ENCODE measurements at regions not wholly inside any gene's neighbourhood (a gene's known extent, or its start where the extent isn't known, plus 50 kb on each side); places are given as distances from the start of the nearest gene placed in this dataset.

GRCh38 chr15:29959384-29960137 is 123.2 kb upstream of the GOLGA8J start:
- FAIRE-seq (no peak), DNase-seq (ENCODE audit: insufficient read length, low spot score) (no peak)

DNA sequence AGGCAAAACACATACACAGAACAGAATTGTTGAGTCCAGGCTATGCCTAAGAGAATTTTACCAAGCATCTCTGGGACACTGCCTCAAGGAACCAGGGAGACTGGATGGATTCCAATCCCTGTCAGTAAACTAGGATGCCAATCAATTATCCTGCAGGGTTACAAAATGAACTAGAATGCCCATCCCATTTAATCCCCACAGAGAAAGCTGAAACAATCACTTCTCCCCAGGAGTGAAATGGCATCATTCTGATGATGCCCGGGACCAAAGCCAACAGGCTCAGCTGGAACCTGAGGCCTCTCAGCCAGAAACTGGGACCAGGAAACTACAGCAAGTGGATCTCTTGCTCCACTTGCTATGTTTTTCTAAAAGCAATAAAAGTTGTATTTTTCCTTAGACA is 130.0 kb upstream of the TJP1 start:
- no peak for FAIRE-seq
- DNase-seq (ENCODE audit: insufficient read length, low spot score) = no peak

DNA sequence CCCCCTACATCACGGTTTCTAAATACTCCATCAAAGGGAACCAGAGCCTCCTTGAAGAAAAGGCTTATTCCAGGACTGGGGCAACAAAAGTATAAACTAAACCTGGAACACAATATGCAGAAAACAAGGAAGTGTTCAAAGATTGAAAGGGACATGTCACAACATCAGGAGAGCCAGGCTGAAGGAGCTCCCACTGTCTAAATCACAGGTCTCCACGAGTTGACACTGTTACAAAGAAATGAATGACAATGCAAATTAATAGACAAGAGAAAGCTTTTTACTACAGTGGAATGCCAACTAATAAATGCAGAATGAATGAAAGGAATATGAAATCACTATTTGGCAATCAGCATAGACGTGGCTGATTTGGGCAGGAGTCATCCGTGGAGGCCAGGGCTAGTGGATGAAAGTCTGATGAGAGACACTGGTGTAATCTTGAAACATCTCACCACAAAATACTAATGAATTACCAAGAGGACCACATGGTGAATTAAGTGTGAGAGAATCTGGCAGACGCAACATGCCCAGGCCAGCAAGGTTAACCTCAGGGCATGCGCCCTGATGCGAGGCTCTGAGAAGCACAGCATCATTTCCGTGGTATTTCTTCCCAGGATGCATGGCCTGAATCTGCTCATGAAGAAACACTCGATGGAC is 123.8 kb upstream of the TJP1 start:
- FAIRE-seq = no peak

GRCh38 chr15:29944925-29945324 is 122.7 kb upstream of the TJP1 start:
- FAIRE-seq (no peak), DNase-seq (ENCODE audit: insufficient read length, low spot score) (no peak)

More for the DNA sequence above, 123.8 kb upstream of the TJP1 start:
- no peak for DNase-seq (ENCODE audit: insufficient read length, low spot score)

DNA sequence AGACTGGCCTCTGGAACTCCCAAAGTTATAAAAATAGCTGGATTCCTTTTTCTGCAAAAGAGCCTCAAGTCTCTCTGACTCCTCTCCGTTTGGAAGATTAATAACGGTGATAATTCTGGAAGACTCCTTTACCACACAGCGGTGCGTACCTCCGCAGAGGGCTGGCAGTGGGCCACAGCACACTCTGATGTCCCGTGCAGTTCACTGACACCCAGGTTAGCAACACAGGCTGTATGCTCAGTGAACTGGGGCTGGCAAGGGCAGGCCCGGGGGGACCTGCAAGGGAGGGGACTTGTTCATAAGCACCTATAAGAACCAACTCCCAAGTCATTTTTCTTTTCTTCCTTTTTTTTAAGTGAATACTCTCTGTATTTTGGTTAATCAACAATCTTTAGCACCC is 120.3 kb upstream of the TJP1 start:
- DNase-seq (ENCODE audit: insufficient read length, low spot score) = no peak
- FAIRE-seq = no peak

GRCh38 chr15:29942143-29942542 is 119.9 kb upstream of the TJP1 start:
- FAIRE-seq (no peak), DNase-seq (ENCODE audit: insufficient read length, low spot score) (no peak)

GRCh38 chr15:29939404-29939803 is 117.1 kb upstream of the TJP1 start:
- FAIRE-seq = no peak
- DNase-seq (ENCODE audit: insufficient read length, low spot score) = no peak

DNA sequence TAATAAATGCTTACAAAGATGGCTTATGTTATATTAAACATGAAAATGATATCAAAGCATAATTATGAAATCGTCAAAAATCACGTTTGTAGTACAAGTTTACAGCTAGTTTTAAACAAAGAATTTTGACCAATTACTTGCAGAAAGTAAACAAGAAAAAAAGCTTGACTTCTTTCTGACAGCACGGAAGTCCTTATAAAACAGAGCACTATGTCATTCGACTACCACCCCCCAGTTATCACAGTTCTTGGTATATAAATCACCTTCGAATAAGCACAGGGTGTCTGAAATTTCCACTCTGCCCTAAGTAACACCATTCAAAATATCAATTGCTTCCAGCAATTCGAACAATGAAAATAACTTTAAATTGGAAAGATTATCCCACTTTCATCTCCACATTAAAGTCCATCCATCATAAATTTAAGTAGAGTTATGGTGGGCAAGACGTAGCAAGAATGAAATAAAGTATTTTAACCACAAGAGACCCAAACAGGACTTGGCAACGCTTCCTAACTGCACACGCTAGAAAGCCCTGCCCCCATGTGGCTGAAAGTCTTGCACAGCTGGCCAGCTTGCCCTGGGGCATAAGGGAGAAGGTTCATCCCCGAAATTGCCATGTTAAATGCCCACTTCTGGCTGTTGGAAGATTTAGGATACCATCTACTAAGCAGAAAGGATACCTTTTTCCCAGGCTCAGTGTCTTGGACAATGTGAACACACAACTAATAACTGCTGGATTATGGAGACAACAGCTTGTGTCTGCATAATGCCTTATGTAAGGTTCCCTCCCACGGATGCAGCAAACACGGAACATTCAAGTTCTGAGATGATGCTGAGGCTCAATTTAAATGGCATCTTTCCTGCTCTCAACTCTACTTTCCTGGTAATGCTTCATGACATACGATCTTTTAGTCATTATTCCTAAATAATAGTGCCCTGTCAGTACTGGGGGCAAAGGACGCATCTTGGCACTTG is 116.4 kb upstream of the TJP1 start:
- FAIRE-seq = peak; percentile 64
- DNase-seq (ENCODE audit: insufficient read length, low spot score) = no peak

DNA sequence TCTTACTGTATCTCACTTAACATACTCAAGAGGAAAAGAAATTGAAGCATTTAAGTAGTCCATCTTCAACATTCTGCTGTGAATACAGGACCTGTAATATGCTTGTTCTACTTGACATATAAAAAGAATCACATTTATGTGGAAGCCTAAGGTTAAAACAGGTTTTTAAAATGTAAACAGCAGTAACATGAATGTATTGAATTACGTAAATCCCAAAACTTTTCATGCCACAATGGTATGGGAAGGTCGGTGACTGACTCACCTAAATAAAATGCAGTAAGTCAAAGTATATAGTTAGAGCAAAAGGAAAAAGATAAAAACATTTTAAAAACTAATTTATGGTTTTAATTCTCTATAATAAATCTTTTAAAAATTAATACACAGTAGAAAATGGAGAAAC is 115.7 kb upstream of the TJP1 start:
- DNase-seq (ENCODE audit: insufficient read length, low spot score) = no peak
- FAIRE-seq = no peak

DNA sequence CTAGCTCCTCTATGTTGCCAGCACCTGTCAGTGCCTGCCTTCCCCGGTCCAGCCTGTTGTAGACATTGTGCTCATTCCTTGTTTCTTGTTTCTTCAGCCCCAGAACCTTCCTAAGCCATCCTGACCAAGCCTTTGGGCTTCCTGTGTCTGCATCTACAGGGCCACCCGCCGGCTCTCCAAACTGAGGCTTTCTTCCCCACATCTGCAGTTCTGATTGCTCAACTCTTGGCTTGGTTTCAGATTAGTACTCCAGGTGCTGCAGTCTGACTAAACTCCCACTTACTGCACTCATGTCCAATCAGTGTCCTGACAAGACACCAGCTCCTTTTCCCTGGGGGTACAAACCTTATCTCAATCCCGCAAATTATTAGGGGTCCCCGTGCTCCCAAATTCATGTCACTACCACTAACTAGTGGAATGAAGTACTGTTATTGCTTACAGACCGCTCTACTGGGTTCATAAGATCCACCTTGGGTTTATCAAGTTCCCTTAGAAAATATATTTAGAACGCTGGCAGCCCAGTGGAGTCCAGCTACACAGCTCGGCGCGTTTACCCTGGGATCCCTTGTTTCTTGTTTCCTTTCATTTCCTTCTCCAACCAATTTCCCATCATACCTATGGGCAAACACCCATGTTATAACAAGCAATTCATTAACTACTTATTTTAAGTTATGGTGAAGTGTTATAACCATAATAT is 114.2 kb upstream of the TJP1 start:
- FAIRE-seq = no peak

DNA sequence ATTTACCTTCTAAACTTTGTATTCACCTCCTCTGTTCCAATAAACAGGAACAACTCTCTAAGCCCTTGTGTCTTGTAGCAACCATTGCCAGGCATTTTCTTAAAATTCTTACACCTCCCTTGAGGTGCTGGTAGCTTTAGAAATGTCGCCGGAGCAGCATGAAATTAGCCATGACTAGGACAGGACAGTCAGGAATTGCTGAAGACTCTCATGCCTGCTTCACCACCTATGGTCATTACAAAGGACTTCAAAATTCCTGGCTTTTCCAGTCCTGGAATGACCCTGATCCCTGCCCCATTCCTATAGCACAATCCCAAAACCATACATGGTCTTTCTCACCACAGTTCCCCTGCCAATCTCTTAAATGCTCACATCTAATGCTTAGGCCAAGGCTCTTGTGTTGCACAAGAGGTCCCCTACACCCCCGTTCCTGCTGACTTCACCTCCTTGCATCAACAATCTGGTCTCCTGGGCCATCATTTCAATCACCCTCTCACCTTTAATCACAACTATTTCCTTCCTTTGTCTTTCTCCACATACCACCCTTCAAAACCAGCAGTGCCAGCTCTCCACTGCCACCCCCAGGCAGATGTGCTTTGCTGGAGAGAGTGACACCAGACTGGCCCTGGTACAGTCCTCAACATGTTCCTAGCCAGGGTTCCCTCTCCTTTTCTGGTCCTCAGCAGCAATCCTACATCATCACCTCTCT is 113.2 kb upstream of the TJP1 start:
- FAIRE-seq (no peak), DNase-seq (ENCODE audit: insufficient read length, low spot score) (no peak)

More for the DNA sequence above, 114.2 kb upstream of the TJP1 start:
- no peak for DNase-seq (ENCODE audit: insufficient read length, low spot score)

GRCh38 chr15:29934251-29934650 is 112.0 kb upstream of the TJP1 start:
- FAIRE-seq = peak; percentile 79

DNA sequence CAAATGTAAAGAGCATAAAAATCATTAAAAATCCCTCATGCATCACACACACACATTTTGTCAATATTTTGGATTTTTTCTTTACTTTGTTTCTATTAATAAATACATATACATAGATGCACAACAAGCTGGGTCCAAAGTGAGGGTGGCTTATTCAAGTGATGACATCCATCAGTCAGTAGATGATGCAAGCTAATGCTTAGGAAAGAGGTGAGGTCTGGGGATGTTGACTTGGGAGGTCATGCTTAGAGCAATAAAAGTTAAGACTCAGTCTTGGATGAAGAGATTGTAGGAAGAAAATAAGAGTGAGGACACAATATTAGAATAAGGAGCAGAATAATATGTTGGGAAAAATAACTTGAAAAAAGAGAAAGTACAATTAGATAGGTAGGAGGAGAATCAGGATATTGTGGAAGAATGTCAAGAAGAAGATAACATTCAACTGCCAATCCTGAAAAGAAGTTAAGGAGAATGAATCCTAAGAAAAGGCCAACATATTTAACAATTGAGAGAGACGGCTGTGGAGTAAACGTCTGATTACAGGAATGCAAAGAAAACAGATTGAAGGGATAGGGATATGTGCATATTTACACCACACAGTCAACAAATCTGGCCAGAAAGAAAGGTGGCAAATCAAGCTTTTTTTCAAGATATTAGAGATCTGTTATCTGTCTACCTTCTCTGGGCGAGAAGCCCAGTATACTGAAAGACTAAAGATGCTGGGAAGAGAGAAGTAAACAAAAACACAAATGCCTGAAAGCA is 111.0 kb upstream of the TJP1 start:
- FAIRE-seq (no peak), DNase-seq (ENCODE audit: insufficient read length, low spot score) (no peak)

More at GRCh38 chr15:29934251-29934650, 112.0 kb upstream of the TJP1 start:
- no peak for DNase-seq (ENCODE audit: insufficient read length, low spot score)

GRCh38 chr15:29926083-29926388 is 103.8 kb upstream of the TJP1 start:
- DNase-seq (ENCODE audit: insufficient read length, low spot score) = no peak
- no peak for FAIRE-seq

GRCh38 chr15:29925227-29926082 is 103.2 kb upstream of the TJP1 start:
- FAIRE-seq (no peak), DNase-seq (ENCODE audit: insufficient read length, low spot score) (peak; percentile 63)

GRCh38 chr15:29924750-29925149 is 102.5 kb upstream of the TJP1 start:
- DNase-seq (ENCODE audit: insufficient read length, low spot score) = peak; percentile 63
- FAIRE-seq = peak; percentile 88

DNA sequence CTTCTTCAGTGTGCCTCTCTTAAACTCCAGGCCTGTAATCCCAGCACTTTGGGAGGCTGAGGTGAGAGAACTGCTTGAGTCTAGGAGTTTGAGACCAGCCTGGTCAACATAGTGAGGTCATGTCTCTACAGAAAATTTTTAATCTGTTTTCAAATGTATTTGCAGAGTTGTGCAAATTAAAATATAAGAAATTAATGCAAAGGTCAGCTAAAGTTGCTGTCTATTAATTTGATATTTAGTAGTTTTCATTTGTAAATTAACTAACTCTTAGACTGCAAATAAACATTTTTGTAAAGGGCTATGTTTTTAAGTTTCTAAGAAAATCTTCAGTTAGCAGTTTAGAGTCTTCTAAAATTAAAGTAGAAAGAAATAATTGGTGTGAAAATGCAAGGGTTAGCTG is 99.9 kb upstream of the TJP1 start:
- FAIRE-seq (no peak), DNase-seq (ENCODE audit: insufficient read length, low spot score) (no peak)

DNA sequence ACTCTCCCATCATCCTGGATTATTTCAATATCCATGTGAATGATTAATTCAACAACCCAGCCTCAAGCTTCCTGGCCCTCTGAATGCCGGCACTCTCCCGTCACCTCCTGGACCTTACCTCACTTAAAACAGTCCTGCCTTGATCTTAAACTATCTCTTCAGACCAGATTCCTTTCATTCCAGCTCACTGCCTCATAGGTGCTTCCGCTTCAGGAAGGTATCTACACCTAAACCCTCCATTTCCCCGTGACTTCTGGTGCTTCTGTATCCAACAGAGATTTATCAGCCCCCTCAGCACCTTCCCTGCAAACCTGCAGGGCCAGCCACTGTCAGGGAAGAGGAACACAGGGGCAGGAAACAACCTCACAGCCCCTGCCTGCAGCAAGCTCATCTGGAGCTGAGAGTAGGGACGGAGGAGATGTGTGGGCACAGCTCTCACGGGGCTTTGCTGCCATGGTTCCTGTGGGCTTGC is 98.9 kb upstream of the TJP1 start:
- DNase-seq (ENCODE audit: insufficient read length, low spot score) (no peak), FAIRE-seq (no peak)
